ENCODE measurements at regions not wholly inside any gene's neighbourhood (a gene's known extent, or its start where the extent isn't known, plus 50 kb on each side); places are given as distances from the start of the nearest gene placed in this dataset.
"Not testable (repeated sequence)": the region's sequence is repeated elsewhere in the genome, so short reads cannot be mapped to it uniquely, and the experiment has no call there.

DNA sequence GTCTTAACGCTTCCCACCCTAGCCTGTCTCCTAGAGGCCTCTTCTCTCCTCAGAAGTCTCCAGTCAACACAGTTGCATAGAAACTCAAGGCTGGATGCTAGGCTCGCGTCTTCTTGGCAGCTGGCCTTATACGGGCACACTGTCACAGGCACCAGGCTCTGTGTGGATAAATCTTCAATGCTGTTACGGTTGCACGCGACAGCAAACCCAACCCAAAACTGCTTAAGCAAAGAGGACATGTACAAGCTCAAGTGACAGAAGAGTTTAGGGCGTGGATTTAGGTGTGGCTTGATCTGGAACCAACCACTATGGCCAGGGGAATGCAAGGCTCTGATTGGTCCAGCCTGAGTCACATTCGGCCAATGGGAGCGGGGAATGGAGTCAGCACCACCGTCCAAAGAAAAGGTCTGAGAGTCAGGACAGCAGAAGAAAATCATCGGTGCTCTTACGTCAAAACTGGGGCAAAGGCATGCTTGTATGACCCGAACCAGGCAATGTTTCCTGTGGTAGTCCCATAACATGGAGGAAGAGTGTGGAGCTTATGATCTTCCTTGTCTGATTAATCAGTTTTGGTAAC lies 65.1 kb upstream of the ZNG1B start:
- H4K8ac ChIP-seq (ENCODE audit: low read depth in 2 of 2, low read length in 2 of 2); DNase-seq; H3K56ac ChIP-seq (ENCODE audit: extremely low read depth, insufficient read depth, low read length); H3K9me1 ChIP-seq (ENCODE audit: insufficient read depth, low read length); H3K4me3 ChIP-seq (ENCODE audit: insufficient read depth, low read depth, low read length); H3K4ac ChIP-seq (ENCODE audit: low read depth, low read length); H3K4me1 ChIP-seq (ENCODE audit: control insufficient read depth, insufficient read depth, low read length); H3K18ac ChIP-seq (ENCODE audit: low read depth, low read length); H3K36me3 ChIP-seq (ENCODE audit: control insufficient read depth, insufficient read depth, low read length); H2BK120ac ChIP-seq (ENCODE audit: low read depth, low read length); H3K27ac ChIP-seq (ENCODE audit: insufficient read depth, low read length); H4K91ac ChIP-seq (ENCODE audit: insufficient read depth, low read depth, low read length); H3K23ac ChIP-seq (ENCODE audit: low read depth, low read length); H3K9ac ChIP-seq (ENCODE audit: low read depth, low read length); H2BK5ac ChIP-seq (ENCODE audit: low read depth, low read length, poor library complexity, severe bottlenecking); H2AFZ ChIP-seq (replicated peaks; ENCODE audit: low read length, poor library complexity); BruUV-seq (replicated peaks); H3K14ac ChIP-seq (replicated peaks; ENCODE audit: low read depth, low read length); intact Hi-C loops (cut with micrococcal nuclease); H2BK20ac ChIP-seq (ENCODE audit: low read depth, low read length); dilution Hi-C loops (cut with HindIII; ENCODE audit: low sequenced_read_pairs, unreplicated experiment); H2AK9ac ChIP-seq (replicated peaks; ENCODE audit: low read depth, low read length, poor library complexity); H2BK15ac ChIP-seq (ENCODE audit: low read depth, low read length); H4K5ac ChIP-seq (ENCODE audit: low read depth, low read length); H2AK5ac ChIP-seq (ENCODE audit: low read depth, low read length); H3K9me3 ChIP-seq (ENCODE audit: control insufficient read depth, insufficient read depth, low read length); H4K20me1 ChIP-seq (ENCODE audit: insufficient read depth, low read length); H3K4me2 ChIP-seq (ENCODE audit: low read depth, low read length); H3K79me1 ChIP-seq (ENCODE audit: low read depth in 1 of 2, low read length in 2 of 2); POLR2A ChIA-PET (ENCODE audit: unreplicated experiment); ATAC-seq (ENCODE audit: low read depth): not testable (repeated sequence)
- 67% methylated on average over 5 of the region's 14 CpGs; no CpG with 5 or more reads in 1 of the 2 experiments for WGBS, 2 experiments (ENCODE audit: extremely low coverage in 2 of 2, insufficient read length in 1 of 2)
- CTCF ChIA-PET, result interaction anchor here (1.4 kb wide), 1 partner anchor 168 kb away, joined by 3 read pairs; no protein-coding TSS in a partner anchor
- H3K27me3 ChIP-seq (ENCODE audit: control insufficient read depth, insufficient read depth, low read length), result peaks cover 16% of the 10 kb centered on the region
- in situ Hi-C loops (cut with MboI; ENCODE audit: low sequenced_read_pairs), result loop anchor here (5.0 kb wide), 2 partner anchors 125 to 235 kb away; no protein-coding TSS in a partner anchor
